K562 (cell line): ENCODE measurements at regions not wholly inside any gene's neighbourhood (a gene's known extent, or its start where the extent isn't known, plus 50 kb on each side); places are given as distances from the start of the nearest gene placed in this dataset.

ENCODE experiments used
- AFF4 ChIP-seq: sonication (generic); formaldehyde crosslinking; IDR thresholded peaks from 2 replicates; pipeline ENCODE4 v1.8.0; 2023; ENCODE audit warnings: mild to moderate bottlenecking, missing genetic modification reagents
- CBFA2T3 ChIP-seq: fragments of 450-650 bp; IDR thresholded peaks from 2 replicates; pipeline ENCODE4 v1.6.1; 2017
- CEBPB ChIP-seq: fragments of 450-650 bp; IDR thresholded peaks from 2 replicates; pipeline ENCODE4 v1.6.1; 2016; ENCODE audit warnings: missing genetic modification characterization, missing compliant biosample characterization
- CREM ChIP-seq: IDR thresholded peaks from 2 replicates; pipeline ENCODE4 v1.6.1; 2014; ENCODE audit warnings: antibody characterized with exemption, low read depth
- DACH1 ChIP-seq: fragments of 450-650 bp; IDR thresholded peaks from 2 replicates; pipeline ENCODE4 v1.6.1; 2018; ENCODE audit not compliant: partially characterized antibody
- MXI1 ChIP-seq: IDR thresholded peaks from 2 replicates; pipeline ENCODE4 v1.6.1; 2011; ENCODE audit warnings: low read depth, mild to moderate bottlenecking, improper control_type of control experiment, low read length
- RBM25 ChIP-seq: fragments of 200-400 bp; formaldehyde crosslinking; IDR thresholded peaks from 2 replicates; pipeline ENCODE4 v1.6.1; 2018; ENCODE audit warnings: low read length, low read depth, moderate library complexity; ENCODE audit not compliant: severe bottlenecking
- RREB1 ChIP-seq: fragments of 250-450 bp; sonication (Bioruptor Pico); IDR thresholded peaks from 2 replicates; pipeline ENCODE4 v1.4.0; 2020
- TAF7 ChIP-seq: fragments of 450-650 bp; IDR thresholded peaks from 2 replicates; pipeline ENCODE4 v1.6.1; 2016; ENCODE audit warnings: missing genetic modification characterization, missing compliant biosample characterization
- THRB ChIP-seq: fragments of 450-650 bp; formaldehyde crosslinking; conservative IDR thresholded peaks from 2 replicates; pipeline ENCODE4 v1.4.0; 2022; ENCODE audit warnings: mild to moderate bottlenecking, missing genetic modification characterization
- TRIM25 ChIP-seq: fragments of 450-650 bp; IDR thresholded peaks from 2 replicates; pipeline ENCODE4 v1.7.0; 2016; ENCODE audit warnings: borderline replicate concordance
- YY1 ChIP-seq, 3 experiments: IDR thresholded peaks; 2 replicates each; pipeline ENCODE4 v1.6.1; 2011; ENCODE audit warnings: low read length in 2 of 3, mild to moderate bottlenecking in 2 of 3, moderate library complexity in 2 of 3, borderline replicate concordance in 1 of 3, control low read depth in 1 of 3, low read depth in 1 of 3; ENCODE audit not compliant: insufficient read depth in 3 of 3, insufficient replicate concordance in 2 of 3, control insufficient read depth in 1 of 3, insufficient read length in 1 of 3; ENCODE audit errors: extremely low read depth in 1 of 3
- ZFP30 ChIP-seq: fragments of 250-450 bp; sonication (Bioruptor Pico); IDR thresholded peaks from 2 replicates; pipeline ENCODE4 v1.8.0; 2022; ENCODE audit warnings: moderate library complexity, mild to moderate bottlenecking, inconsistent platforms, borderline replicate concordance
- ZNF175 ChIP-seq: fragments of 200-800 bp; sonication (Bioruptor generic); IDR thresholded peaks from 2 replicates; pipeline ENCODE4 v1.6.1; 2016; ENCODE audit warnings: low read depth, mild to moderate bottlenecking, missing genetic modification characterization, missing compliant biosample characterization

GRCh38 chr1:112818990-112819689 is 104.0 kb upstream of the PPM1J start (continued):
- TF ChIP-seq RREB1 (CRISPR knock-in tag) (no peak), TAF7 (tag) (0 out of 2 replicates have a peak, but pooled peaks have one; percentile 5), THRB (CRISPR knock-in tag) (no peak), ZNF175 (CRISPR knock-in tag) (peak; percentile 35; the same call in 1 of the 2 replicates), CEBPB (tag) (peak; percentile 85), CREM (peak; percentile 96), ZFP30 (CRISPR knock-in tag) (no peak), DACH1 (peak; percentile 50), AFF4 (CRISPR knock-in tag) (peak; percentile 81; the same call in 1 of the 2 replicates), CBFA2T3 (peak; percentile 90), RBM25 (no peak), YY1 (IDR thresholded peaks at IDR 0.05; ENCODE audit: borderline replicate concordance in 1 of 3, control insufficient read depth in 1 of 3, extremely low read depth in 1 of 3, insufficient read depth in 3 of 3, insufficient read length in 1 of 3, insufficient replicate concordance in 2 of 3, low read depth in 1 of 3, low read length in 2 of 3) (peak in 1 of 3 experiments; percentile 52), MXI1 (no peak), TRIM25 (no peak)
